HG03469 (cell line): ENCODE measurements at regions not wholly inside any gene's neighbourhood (a gene's known extent, or its start where the extent isn't known, plus 50 kb on each side); places are given as distances from the start of the nearest gene placed in this dataset.

Source experiments
- ATAC-seq: cut with Tn5 transposase; IDR thresholded peaks from one replicate; pipeline ENCODE4 v1.9.1; 2021; ENCODE audit warnings: mild to moderate bottlenecking, moderate library complexity, moderate number of reproducible peaks; ENCODE audit not compliant: unreplicated experiment

DNA sequence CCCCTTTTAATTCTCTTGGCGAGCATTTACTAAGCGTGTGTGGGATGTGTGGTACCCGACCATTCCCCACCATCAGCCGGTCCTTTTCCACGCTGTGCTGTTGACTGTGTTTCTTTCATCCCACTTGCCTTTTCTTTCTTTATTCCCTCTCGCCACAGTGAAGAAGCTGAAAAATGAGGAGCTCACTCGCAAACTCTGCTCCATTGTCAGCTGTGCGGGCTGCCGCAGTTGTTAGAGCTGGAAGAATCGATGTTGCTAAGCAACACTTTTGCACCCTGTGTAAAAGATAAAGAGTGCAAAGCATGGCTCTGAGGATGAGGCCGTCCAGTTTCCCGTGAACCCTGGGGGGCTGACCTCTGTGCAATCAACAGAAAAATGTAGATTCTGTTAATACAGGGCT, 203.1 kb upstream of the NEBL start:
- ATAC-seq = no peak

DNA sequence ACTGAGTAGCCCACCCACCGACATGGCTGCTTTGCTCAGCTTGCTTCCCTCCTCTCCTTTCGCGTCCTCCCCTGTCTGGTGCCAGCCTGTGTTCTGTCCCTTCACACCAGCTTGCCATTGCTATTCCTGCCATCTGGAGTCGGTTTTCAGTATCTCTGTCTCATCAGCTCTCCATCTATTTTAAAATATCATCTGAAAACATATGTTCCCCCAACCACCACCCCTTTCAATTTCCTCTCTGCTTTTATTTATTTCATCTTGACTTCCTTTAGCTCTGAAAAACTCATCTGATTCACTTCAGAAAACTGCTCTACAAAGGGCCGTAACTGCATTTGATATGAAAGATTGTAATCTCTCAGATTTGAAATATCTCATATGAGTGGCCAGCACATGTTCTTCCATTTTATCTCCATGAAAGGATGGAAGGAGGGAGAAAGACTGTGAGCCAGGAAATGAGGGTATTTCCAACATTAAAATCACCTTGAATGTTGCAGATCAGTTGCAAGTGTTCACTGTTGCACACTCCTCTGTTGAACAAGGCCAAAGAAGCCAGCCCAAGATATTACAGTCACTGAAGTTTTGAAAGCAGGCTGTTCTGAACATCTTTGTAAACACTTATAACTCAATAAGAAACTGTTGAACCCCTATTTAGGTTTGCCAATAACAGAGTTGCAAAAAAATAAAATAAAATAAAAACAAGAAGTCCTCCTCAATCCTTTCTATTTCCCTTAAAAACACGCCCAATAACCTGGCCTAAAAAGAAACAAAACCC, 202.4 kb upstream of the NEBL start:
- ATAC-seq = no peak

DNA sequence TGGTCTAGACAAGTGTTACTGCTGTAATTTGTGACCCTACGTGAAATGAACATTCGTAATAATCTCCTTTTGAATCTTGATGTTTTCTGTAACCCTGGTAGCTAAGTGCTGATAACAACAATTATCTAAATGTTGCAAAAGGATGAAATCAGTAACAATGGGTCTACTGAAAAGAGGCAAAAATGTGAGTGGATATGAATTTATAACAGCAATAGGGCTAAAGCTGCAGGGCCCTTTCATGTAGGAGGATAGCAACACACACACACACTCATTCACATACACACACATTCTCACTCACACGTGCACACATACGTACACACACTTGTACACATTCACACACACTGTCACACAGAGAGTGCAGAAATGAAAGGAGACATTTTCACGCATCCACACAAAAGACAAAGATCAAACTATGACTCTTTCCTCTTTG, 200.8 kb upstream of the NEBL start:
- ATAC-seq = no peak

GRCh38 chr10:21095494-21096055, 198.5 kb upstream of the NEBL start:
- ATAC-seq = no peak

- ATAC-seq = no peak
These were observed 198.0 kb upstream of the NEBL start for GRCh38 chr10:21095073-21095472.

GRCh38 chr10:21092683-21093524, 195.8 kb upstream of the NEBL start:
- no peak for ATAC-seq

- ATAC-seq = no peak
These were observed 193.5 kb upstream of the NEBL start for GRCh38 chr10:21090609-21091082.

- no peak for ATAC-seq
These were observed 190.4 kb upstream of the NEBL start for GRCh38 chr10:21087476-21087875.

GRCh38 chr10:21084700-21085099, 187.6 kb upstream of the NEBL start:
- no peak for ATAC-seq

GRCh38 chr10:21083861-21084260, 186.8 kb upstream of the NEBL start:
- no peak for ATAC-seq

GRCh38 chr10:21082206-21082605, 185.1 kb upstream of the NEBL start:
- no peak for ATAC-seq

DNA sequence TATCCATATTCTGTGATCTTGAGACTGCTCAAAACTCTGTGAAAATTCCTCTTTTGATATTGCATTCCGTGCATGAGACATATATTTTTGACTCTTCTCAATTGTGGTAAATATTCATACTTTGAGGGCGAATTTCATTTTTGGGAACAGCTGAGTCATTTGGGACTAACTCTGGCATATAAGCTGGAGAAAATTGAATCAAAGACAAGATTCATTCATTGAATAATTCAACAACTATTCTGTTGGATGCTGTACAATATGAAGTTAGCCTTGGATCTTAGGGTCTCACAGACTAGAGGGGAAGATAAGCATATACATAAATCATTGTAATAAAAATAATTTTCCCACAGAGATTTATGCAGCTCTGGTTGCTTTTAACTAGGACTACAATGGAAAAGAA, 183.2 kb upstream of the NEBL start:
- ATAC-seq = no peak

DNA sequence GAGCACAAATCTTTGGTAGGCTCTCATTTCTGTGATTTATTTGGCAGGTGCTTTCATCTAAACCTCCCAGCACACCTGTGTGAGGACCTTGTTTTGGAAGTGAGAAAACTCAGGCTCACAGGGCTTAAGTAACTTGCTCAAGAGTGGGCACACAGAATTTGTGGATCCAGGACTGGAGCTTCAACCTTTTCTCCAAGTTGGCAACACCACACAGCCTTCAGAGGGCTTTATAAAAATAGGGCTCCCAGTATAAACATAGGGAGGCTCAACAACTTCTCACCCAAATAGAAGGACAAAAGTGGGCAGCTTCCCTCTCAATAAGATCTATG, 182.2 kb upstream of the NEBL start:
- ATAC-seq = no peak

GRCh38 chr10:21078410-21079329, 181.6 kb upstream of the NEBL start:
- no peak for ATAC-seq

DNA sequence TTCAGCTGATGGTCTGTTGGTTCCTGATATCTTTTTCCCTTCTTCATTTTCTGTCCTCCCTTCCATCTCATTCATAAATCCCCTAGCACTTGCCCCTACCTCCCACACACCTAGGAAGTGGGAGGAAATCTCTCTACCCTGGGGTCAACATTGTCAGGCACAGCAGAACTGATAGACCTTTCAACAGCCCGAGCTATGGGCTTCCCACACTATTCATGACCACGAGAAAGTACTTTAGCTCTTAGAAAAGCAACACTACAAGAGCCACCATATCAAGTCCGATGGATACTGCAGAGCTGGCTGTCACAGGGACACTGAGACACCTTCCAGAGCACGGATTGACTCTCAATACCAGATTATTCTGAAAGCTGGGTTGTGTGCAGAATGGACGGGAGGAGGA, 180.6 kb upstream of the NEBL start:
- no peak for ATAC-seq

DNA sequence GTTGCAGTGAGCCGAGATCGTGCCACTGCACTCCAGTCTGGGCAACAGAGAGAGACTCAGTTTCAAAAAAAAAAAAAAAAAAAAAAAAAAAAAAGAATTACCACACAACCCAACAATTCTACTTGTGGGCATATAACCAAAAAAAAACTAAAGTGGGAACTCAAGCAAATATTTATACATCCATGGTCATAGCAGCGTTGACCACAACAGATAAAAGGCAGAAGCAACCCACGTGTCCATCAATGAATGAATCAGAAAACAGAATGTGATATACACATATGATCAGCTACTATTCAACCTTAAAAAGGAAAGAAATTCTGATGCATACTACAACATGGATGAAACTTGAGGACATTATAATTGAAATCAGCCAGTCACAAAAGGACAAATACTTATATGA, 179.3 kb upstream of the NEBL start:
- no peak for ATAC-seq

DNA sequence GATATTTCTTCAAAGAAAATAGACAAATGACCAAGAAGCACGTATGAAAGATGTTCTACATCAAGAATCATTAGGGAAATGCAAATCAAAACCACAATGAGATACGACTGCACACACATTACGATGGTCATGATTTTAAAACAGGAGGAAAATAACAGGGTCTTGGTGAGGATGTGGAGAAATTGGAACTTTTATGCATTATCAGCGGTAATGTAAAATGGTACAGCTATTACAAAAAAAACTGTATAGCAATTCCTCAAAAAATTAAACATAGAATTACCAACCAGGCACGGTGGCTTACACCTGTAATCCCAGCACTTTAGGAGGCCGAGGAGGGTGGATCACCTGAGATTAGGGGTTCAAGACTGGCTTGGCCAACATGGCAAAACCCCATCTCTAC, 178.8 kb upstream of the NEBL start:
- ATAC-seq = no peak

DNA sequence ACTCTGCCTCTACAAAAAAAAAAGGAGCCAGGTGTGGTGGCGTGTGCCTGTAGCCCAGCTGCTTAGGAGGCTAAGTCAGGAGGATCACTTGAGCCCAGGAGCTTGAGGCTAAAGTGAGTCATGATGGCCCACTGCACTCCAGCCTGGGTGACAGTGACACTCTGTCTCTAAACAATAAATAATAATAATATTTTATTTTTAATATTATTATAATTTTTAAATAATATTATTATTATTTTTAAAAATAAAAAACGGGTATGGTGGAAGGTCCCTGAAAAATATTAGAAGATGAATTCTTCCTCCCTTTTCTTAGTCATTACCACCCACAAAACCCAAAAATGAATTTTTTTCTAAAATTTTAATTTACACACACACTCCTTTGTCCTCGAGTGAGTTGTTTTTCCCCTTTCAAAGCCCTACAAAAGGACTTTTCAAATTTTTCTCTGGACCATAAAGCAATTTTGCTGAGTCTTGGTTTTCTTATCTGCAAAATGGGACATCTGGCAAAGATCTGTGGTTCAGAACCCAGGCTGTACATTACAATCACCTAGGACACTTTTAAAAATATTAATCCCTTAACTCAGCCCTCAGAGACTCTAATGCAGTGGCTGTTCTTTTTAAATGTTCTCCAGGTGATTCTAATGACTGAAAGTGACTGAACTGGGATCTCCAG, 174.0 kb upstream of the NEBL start:
- ATAC-seq = no peak

DNA sequence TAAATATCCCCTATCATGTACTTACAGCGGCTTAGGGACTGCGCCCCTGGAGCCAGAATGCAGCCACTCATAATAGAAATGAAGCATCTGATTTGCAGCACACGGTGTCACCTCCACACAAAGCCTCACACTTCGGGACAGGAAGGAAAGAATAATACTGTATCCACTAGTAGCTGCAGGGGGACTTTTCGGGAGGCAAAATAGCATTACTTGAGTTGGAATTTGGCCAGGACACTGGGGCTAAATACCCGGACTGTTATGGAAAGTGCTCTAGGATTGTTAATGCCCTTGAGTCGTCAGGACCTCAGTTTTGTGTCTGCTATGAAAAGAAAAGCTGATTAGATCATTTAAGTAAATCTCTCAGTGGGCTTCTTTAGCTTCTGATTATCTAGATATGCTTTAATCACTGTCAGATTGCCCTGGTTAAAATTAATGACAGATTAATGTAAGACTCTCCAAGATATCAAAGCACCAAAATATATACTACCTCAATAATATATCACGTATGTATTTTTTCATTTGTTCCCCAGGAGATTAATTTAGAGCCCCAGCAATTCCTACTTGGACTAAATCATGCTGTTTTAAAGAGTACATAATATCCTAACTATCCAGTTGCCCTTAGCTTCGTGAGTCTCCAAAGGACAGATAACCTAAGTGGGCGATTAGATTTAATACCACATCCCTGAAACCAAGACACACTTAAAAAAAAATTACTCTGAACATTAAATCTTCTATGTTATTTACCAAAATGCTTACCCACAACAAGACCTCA, 173.0 kb upstream of the NEBL start:
- ATAC-seq = no peak

DNA sequence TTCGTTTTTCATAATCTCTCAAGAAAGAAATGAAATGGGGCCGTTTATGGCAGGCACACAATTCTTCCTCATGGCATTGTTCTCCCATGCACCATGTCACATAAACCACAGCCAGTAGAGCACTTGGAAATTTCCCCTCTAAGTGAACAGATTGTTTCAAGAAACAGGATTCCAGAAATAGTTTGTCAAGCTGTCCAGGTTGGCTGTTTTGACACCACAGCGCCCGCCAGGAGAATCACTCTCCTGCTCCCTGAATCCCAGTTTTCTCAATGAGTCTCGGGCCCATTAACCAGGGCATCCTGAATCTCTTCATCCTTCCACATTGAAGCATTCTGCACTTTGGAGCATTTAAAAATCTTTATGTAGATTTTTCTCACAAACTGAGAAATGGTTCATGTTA, 172.2 kb upstream of the NEBL start:
- ATAC-seq = no peak
